ENCODE measurements at regions not wholly inside any gene's neighbourhood (a gene's known extent, or its start where the extent isn't known, plus 50 kb on each side); places are given as distances from the start of the nearest gene placed in this dataset.
A peak's percentile ranks its signal among the peaks of the same experiment; 100 is the strongest.

DNA sequence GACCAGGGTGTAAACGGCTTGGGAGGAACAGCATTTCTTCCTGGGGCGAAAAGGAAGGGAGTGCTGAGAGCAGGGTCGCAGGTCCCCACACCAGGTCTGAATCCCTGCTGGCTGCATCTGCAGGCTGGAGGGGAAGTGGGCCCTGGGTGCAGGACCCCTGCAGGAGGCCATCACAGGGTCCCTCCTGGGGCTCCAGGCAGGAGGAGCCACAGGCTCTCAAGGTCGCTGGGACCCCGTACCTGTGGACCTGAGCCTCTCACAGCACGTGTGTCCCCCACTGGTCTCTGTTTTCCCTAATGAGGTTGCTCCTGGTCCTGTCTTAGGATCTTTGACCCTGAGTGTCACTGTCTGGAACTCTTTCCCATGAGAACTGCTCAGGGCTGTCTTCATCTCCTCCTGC, 147.8 kb upstream of the ZNF236 start:
- H3K27me3 ChIP-seq (ENCODE audit: control insufficient read depth, insufficient read depth, low read length), result peaks cover 7% of the 10 kb centered on the region; the same call in 1 of the 2 replicates
- ATAC-seq (peak; percentile 13; the same call in 1 of the 2 replicates), DNase-seq (ENCODE audit: low read depth, low spot score) (no peak)
- TF ChIP-seq POLR2AphosphoS5 (IDR thresholded peaks at IDR 0.05; ENCODE audit: low read depth, low read length), result no peak
- TF ChIP-seq, protein P1, sequence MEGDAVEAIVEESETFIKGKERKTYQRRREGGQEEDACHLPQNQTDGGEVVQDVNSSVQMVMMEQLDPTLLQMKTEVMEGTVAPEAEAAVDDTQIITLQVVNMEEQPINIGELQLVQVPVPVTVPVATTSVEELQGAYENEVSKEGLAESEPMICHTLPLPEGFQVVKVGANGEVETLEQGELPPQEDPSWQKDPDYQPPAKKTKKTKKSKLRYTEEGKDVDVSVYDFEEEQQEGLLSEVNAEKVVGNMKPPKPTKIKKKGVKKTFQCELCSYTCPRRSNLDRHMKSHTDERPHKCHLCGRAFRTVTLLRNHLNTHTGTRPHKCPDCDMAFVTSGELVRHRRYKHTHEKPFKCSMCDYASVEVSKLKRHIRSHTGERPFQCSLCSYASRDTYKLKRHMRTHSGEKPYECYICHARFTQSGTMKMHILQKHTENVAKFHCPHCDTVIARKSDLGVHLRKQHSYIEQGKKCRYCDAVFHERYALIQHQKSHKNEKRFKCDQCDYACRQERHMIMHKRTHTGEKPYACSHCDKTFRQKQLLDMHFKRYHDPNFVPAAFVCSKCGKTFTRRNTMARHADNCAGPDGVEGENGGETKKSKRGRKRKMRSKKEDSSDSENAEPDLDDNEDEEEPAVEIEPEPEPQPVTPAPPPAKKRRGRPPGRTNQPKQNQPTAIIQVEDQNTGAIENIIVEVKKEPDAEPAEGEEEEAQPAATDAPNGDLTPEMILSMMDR (IDR thresholded peaks at IDR 0.05), result no peak
- TF ChIP-seq, protein P2, sequence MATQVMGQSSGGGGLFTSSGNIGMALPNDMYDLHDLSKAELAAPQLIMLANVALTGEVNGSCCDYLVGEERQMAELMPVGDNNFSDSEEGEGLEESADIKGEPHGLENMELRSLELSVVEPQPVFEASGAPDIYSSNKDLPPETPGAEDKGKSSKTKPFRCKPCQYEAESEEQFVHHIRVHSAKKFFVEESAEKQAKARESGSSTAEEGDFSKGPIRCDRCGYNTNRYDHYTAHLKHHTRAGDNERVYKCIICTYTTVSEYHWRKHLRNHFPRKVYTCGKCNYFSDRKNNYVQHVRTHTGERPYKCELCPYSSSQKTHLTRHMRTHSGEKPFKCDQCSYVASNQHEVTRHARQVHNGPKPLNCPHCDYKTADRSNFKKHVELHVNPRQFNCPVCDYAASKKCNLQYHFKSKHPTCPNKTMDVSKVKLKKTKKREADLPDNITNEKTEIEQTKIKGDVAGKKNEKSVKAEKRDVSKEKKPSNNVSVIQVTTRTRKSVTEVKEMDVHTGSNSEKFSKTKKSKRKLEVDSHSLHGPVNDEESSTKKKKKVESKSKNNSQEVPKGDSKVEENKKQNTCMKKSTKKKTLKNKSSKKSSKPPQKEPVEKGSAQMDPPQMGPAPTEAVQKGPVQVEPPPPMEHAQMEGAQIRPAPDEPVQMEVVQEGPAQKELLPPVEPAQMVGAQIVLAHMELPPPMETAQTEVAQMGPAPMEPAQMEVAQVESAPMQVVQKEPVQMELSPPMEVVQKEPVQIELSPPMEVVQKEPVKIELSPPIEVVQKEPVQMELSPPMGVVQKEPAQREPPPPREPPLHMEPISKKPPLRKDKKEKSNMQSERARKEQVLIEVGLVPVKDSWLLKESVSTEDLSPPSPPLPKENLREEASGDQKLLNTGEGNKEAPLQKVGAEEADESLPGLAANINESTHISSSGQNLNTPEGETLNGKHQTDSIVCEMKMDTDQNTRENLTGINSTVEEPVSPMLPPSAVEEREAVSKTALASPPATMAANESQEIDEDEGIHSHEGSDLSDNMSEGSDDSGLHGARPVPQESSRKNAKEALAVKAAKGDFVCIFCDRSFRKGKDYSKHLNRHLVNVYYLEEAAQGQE (IDR thresholded peaks at IDR 0.05; ENCODE audit: insufficient read depth in 1 of 2, low read depth in 2 of 2, low read length in 1 of 2), result no peak
- no peak for TF ChIP-seq SIN3A (IDR thresholded peaks at IDR 0.05; ENCODE audit: borderline replicate concordance, insufficient read depth, low read depth, low read length)
- no peak for TF ChIP-seq TCF7L2 (IDR thresholded peaks at IDR 0.05; ENCODE audit: low read depth, low read length)
- intact Hi-C loops (cut with micrococcal nuclease; ENCODE audit: unreplicated experiment), result no loop called here
- POLR2A ChIA-PET, result no interaction called here
- no peaks in the 10 kb centered on the region for H3K4me1 ChIP-seq (ENCODE audit: control insufficient read depth, insufficient read depth, low read length)
- BruUV-seq (replicated peaks), result no TSS peak
- H3K27ac ChIP-seq (ENCODE audit: low read length), result no peak overlapping the region
- in situ Hi-C loops (cut with HindIII; ENCODE audit: low pct_unique_long_range_greater_than_20kb, low sequenced_read_pairs), result no loop called here
- no peak overlapping the region for H3K4me3 ChIP-seq (ENCODE audit: low read depth in 2 of 2, low read length in 2 of 2)
- CTCF ChIA-PET, result no interaction called here
- H3K9me3 ChIP-seq (ENCODE audit: control insufficient read depth, insufficient read depth, low read depth, low read length), result no peaks in the 10 kb centered on the region
- H3K36me3 ChIP-seq (ENCODE audit: control insufficient read depth, insufficient read depth, low read length), result no peaks in the 10 kb centered on the region

DNA sequence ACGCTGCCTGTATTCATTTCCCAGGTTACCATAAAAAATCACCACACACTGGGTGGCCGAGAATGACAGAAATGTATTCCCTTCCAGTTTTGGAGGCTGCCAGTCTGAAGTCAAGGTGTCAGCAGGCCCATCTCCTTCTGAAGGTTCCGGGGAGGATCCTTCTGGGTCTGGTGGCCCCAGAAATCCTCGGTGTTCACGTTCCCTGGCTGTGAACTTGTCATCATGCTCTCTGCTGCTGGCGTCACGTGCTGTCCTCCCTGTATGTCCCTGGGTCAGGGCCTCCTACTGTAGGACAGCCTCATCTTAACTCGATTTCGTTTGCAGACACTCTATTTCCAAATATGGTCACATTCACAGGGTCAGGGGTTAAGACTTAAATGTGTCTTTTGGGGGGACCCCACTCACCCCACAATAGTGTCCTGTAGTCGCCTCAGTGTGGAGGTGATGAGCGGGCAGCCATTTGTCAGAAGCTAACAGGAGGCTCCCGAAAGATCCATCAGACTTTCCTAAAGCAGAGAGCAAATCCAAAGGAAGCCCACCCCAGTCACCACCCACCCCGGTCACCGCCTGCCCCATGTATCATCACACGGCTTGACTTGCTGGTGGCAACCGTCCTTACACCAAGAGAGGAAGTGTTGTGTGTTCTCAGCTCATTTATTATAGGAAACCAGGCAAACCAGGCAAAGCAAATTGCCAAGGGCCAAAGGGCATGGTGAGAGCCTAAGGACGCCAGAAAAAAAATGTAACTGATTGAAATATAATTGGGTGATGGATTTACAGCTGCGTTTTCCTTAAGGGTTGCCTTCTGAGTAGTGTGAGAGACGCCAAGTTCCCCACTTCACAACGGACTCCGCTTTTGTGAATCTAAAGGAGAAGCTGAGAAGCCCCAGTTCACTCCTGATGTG, 148.8 kb upstream of the ZNF236 start:
- ChIA-PET POLR2A (no interaction called here), CTCF (no interaction called here)
- H3K4me1 ChIP-seq (ENCODE audit: control insufficient read depth, insufficient read depth, low read length), result no peaks in the 10 kb centered on the region
- DNase-seq (ENCODE audit: low read depth, low spot score), result no peak
- in situ Hi-C loops (cut with HindIII; ENCODE audit: low pct_unique_long_range_greater_than_20kb, low sequenced_read_pairs) (no loop called here), intact Hi-C loops (cut with micrococcal nuclease; ENCODE audit: unreplicated experiment) (no loop called here)
- no peaks in the 10 kb centered on the region for H3K36me3 ChIP-seq (ENCODE audit: control insufficient read depth, insufficient read depth, low read length)
- TF ChIP-seq POLR2AphosphoS5 (IDR thresholded peaks at IDR 0.05; ENCODE audit: low read depth, low read length) (no peak), TCF7L2 (IDR thresholded peaks at IDR 0.05; ENCODE audit: low read depth, low read length) (no peak), SIN3A (IDR thresholded peaks at IDR 0.05; ENCODE audit: borderline replicate concordance, insufficient read depth, low read depth, low read length) (no peak)
- TF ChIP-seq, protein P2 (IDR thresholded peaks at IDR 0.05; ENCODE audit: insufficient read depth in 1 of 2, low read depth in 2 of 2, low read length in 1 of 2), result no peak
- TF ChIP-seq, protein P1 (IDR thresholded peaks at IDR 0.05), result no peak
- H3K27ac ChIP-seq (ENCODE audit: low read length), result no peak overlapping the region
- H3K4me3 ChIP-seq (ENCODE audit: low read depth in 2 of 2, low read length in 2 of 2), result no peak overlapping the region
- H3K9me3 ChIP-seq (ENCODE audit: control insufficient read depth, insufficient read depth, low read depth, low read length), result no peaks in the 10 kb centered on the region
- BruUV-seq (replicated peaks), result no TSS peak
- no peak for ATAC-seq
- H3K27me3 ChIP-seq (ENCODE audit: control insufficient read depth, insufficient read depth, low read length), result peaks cover 6% of the 10 kb centered on the region; the same call in 1 of the 2 replicates
